Fibroblast of pulmonary artery (primary cell): ENCODE measurements at regions not wholly inside any gene's neighbourhood (a gene's known extent, or its start where the extent isn't known, plus 50 kb on each side); places are given as distances from the start of the nearest gene placed in this dataset.

Experiments used
- DNase-seq: peaks from one replicate; pipeline ENCODE4 v3.0.0-alpha.2; 2010; ENCODE audit warnings: low read depth
- H3K4me3 ChIP-seq: replicated peaks from 2 replicates; pipeline ENCODE4 v1.5.1; 2011; ENCODE audit warnings: low read depth, mild to moderate bottlenecking, control low read depth, low read length, moderate library complexity
- TF ChIP-seq, protein P1 (sequence below): IDR thresholded peaks from 2 replicates; pipeline ENCODE4 v1.5.1; 2011; ENCODE audit warnings: mild to moderate bottlenecking, control low read depth, low read length, inconsistent platforms; ENCODE audit errors: missing control alignments

- DNase-seq, result no peak
- H3K4me3 ChIP-seq, result no peak overlapping the region
- TF ChIP-seq, protein P1, sequence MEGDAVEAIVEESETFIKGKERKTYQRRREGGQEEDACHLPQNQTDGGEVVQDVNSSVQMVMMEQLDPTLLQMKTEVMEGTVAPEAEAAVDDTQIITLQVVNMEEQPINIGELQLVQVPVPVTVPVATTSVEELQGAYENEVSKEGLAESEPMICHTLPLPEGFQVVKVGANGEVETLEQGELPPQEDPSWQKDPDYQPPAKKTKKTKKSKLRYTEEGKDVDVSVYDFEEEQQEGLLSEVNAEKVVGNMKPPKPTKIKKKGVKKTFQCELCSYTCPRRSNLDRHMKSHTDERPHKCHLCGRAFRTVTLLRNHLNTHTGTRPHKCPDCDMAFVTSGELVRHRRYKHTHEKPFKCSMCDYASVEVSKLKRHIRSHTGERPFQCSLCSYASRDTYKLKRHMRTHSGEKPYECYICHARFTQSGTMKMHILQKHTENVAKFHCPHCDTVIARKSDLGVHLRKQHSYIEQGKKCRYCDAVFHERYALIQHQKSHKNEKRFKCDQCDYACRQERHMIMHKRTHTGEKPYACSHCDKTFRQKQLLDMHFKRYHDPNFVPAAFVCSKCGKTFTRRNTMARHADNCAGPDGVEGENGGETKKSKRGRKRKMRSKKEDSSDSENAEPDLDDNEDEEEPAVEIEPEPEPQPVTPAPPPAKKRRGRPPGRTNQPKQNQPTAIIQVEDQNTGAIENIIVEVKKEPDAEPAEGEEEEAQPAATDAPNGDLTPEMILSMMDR, result no peak
These were observed 326.9 kb upstream of the SMIM21 start for GRCh38 chr18:75754433-75754832.

GRCh38 chr18:75753753-75754152, 326.2 kb upstream of the SMIM21 start:
- TF ChIP-seq, protein P1, result no peak
- DNase-seq, result no peak
- no peak overlapping the region for H3K4me3 ChIP-seq

- TF ChIP-seq, protein P1, result no peak
- H3K4me3 ChIP-seq, result no peak overlapping the region
- DNase-seq, result no peak
These were observed 325.3 kb upstream of the SMIM21 start for GRCh38 chr18:75752740-75753263.

GRCh38 chr18:75745147-75745546, 317.6 kb upstream of the SMIM21 start:
- TF ChIP-seq, protein P1, result no peak
- DNase-seq, result no peak
- H3K4me3 ChIP-seq, result no peak overlapping the region

- TF ChIP-seq, protein P1, result no peak
- DNase-seq, result no peak
- no peak overlapping the region for H3K4me3 ChIP-seq
These were observed 315.0 kb upstream of the SMIM21 start for GRCh38 chr18:75742516-75742915.

GRCh38 chr18:75739682-75740081, 312.2 kb upstream of the SMIM21 start:
- H3K4me3 ChIP-seq, result no peak overlapping the region
- TF ChIP-seq, protein P1, result no peak
- no peak for DNase-seq

DNA sequence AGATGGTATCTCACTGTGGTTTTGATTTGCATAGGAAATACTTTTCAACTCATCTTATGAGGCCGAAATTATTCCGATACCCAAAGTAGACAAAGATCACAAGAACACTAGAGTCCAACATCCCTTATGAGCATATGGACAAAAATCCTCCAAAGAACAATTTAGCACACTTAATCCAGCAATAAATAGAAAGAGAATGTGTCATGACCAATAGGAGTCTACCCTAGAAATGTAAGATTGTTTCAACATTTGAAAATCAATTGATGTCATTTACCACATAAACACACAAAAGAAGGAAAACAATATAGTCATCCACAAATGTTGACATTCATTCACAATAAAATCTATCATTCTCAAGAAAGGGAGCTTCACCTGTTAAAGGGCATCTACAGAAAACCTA, 307.8 kb upstream of the SMIM21 start:
- DNase-seq, result no peak

More for the DNA sequence above, 307.8 kb upstream of the SMIM21 start:
- H3K4me3 ChIP-seq, result no peak overlapping the region
- TF ChIP-seq, protein P1, result no peak
